Activated naive CD8-positive, alpha-beta T cell treated with anti-CD3 and anti-CD28 coated beads, Interleukin-2, amount 50 U/mL, for 16 hours (primary cell): ENCODE measurements at regions not wholly inside any gene's neighbourhood (a gene's known extent, or its start where the extent isn't known, plus 50 kb on each side); places are given as distances from the start of the nearest gene placed in this dataset.
"Not testable (repeated sequence)": the region's sequence is repeated elsewhere in the genome, so short reads cannot be mapped to it uniquely, and the experiment has no call there.

Source experiments
- DNase-seq: peaks from one replicate; pipeline ENCODE4 v3.0.0-alpha.2; 2020; ENCODE audit warnings: low read depth, low spot score

GRCh38 chr22:48629631-48630432 is 1197.8 kb downstream of the BRD1 start:
- DNase-seq, result no peak

GRCh38 chr22:48628891-48629543 is 1198.7 kb downstream of the BRD1 start:
- no peak for DNase-seq

GRCh38 chr22:48627966-48628365 is 1199.7 kb downstream of the BRD1 start:
- DNase-seq, result no peak

- no peak for DNase-seq
These were observed 1200.5 kb downstream of the BRD1 start for GRCh38 chr22:48627203-48627602.

- DNase-seq, result no peak
These were observed 1203.3 kb downstream of the BRD1 start for GRCh38 chr22:48624401-48624800.

- DNase-seq, result no peak
These were observed 1204.7 kb downstream of the BRD1 start for GRCh38 chr22:48622891-48623545.

- DNase-seq, result no peak
These were observed 1206.6 kb downstream of the BRD1 start for GRCh38 chr22:48621085-48621484.

GRCh38 chr22:48620460-48620859 is 1207.2 kb downstream of the BRD1 start:
- DNase-seq, result not testable (repeated sequence)

GRCh38 chr22:48619721-48620120 is 1208.0 kb downstream of the BRD1 start:
- DNase-seq, result no peak

- DNase-seq, result no peak
These were observed 1209.3 kb downstream of the BRD1 start for GRCh38 chr22:48618326-48618725.

GRCh38 chr22:48616656-48617055 is 1211.0 kb downstream of the BRD1 start:
- no peak for DNase-seq

GRCh38 chr22:48615171-48616008 is 1212.3 kb downstream of the BRD1 start:
- no peak for DNase-seq

GRCh38 chr22:48613566-48614200 is 1214.0 kb downstream of the BRD1 start:
- no peak for DNase-seq

GRCh38 chr22:48612077-48612995 is 1215.3 kb downstream of the BRD1 start:
- DNase-seq, result no peak

- no peak for DNase-seq
These were observed 1218.3 kb downstream of the BRD1 start for GRCh38 chr22:48609279-48609865.

GRCh38 chr22:48607901-48608662 is 1219.6 kb downstream of the BRD1 start:
- DNase-seq, result no peak

- no peak for DNase-seq
These were observed 1220.9 kb downstream of the BRD1 start for GRCh38 chr22:48606684-48607307.

- DNase-seq, result no peak
These were observed 1221.7 kb downstream of the BRD1 start for GRCh38 chr22:48605856-48606481.
